ENCODE measurements at regions not wholly inside any gene's neighbourhood (a gene's known extent, or its start where the extent isn't known, plus 50 kb on each side); places are given as distances from the start of the nearest gene placed in this dataset.

DNA sequence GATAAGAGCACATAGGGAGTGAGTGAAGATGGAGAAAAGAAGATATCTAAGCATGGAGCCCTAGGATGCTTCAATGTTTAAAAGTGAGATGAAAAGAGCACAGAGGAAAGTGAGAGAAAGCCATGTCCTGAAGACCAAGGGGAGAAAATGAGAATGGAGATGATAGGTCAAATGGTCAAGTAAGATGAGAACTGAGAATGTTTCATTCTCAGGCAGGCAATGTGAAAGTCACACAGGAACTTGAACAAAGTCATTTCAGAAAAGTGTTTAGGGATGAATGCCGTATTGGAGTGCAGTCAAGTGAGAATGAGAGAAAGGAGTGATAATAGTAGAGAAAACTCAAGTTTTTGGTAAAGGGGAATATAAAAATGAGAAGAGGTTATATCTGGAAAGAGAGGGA is 148.7 kb upstream of the PTCHD1 start:
- Mint-ChIP-seq H3K9me3 (ENCODE audit: low read depth) (no peaks in the 10 kb centered on the region), H3K4me3 (ENCODE audit: low read depth) (no peak overlapping the region), H3K27ac (no peak overlapping the region), H3K27me3 (no peaks in the 10 kb centered on the region), H3K36me3 (ENCODE audit: insufficient read depth) (no peaks in the 10 kb centered on the region), H3K4me1 (ENCODE audit: low read depth) (peaks cover 2% of the 10 kb centered on the region)
- TF ChIP-seq, protein P1, sequence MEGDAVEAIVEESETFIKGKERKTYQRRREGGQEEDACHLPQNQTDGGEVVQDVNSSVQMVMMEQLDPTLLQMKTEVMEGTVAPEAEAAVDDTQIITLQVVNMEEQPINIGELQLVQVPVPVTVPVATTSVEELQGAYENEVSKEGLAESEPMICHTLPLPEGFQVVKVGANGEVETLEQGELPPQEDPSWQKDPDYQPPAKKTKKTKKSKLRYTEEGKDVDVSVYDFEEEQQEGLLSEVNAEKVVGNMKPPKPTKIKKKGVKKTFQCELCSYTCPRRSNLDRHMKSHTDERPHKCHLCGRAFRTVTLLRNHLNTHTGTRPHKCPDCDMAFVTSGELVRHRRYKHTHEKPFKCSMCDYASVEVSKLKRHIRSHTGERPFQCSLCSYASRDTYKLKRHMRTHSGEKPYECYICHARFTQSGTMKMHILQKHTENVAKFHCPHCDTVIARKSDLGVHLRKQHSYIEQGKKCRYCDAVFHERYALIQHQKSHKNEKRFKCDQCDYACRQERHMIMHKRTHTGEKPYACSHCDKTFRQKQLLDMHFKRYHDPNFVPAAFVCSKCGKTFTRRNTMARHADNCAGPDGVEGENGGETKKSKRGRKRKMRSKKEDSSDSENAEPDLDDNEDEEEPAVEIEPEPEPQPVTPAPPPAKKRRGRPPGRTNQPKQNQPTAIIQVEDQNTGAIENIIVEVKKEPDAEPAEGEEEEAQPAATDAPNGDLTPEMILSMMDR (IDR thresholded peaks at IDR 0.05; ENCODE audit: unreplicated experiment): no peak
- DNase-seq (ENCODE audit: low spot score, unreplicated experiment): no peak

DNA sequence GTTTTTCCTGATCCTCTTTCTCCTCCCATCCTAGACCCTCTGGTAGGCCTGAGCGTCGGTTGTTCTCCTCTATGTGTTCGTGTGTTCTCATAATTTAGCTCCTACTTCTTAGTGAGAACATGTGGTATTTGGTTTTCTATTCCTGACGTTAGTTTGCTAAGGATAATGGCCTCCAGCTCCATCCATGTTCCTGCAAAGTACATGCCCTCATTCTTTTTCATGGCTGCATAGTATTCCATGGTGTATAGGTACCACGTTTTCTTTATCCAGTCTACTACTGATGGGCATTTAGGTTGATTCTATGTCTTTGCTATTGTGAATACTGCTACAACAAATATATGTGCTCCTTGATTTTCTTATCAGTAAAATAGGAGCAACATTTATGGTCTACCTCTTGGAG is 146.8 kb upstream of the PTCHD1 start:
- Mint-ChIP-seq H3K36me3 (ENCODE audit: insufficient read depth) (no peaks in the 10 kb centered on the region), H3K27me3 (no peaks in the 10 kb centered on the region), H3K4me3 (ENCODE audit: low read depth) (no peak overlapping the region), H3K4me1 (ENCODE audit: low read depth) (peaks cover 2% of the 10 kb centered on the region), H3K9me3 (ENCODE audit: low read depth) (no peaks in the 10 kb centered on the region), H3K27ac (no peak overlapping the region)
- TF ChIP-seq, protein P1 (IDR thresholded peaks at IDR 0.05; ENCODE audit: unreplicated experiment): no peak
- DNase-seq (ENCODE audit: low spot score, unreplicated experiment): no peak

DNA sequence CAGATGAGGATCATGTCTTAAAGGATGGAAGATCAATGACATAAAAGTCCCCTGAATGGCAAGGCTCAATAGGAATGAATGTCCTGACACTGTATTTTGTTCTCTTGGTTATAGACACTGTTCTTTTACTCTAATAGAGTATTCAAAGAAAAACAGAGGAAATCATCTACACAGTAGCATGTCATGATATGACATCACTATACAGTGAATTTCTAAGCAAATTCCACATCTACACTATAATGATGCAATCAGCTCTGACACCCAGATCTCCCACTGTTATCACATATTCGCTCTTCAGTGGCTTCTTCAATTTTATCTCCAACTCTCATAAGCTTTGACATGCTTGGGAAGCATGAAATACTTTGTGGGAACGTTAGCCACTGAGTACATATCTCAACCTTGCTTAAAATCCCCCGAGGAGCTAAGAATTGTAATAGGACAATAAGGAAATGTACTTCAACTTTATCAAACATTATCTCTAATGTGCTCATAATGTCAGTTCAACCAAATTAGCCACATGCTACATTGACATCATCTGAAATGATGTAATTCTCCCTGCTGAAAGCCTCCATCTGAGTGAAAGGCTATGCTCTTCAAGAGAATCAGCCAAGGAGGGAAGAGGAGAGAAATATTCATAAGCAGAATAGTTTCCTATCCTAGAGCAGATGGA is 139.6 kb upstream of the PTCHD1 start:
- no peak for DNase-seq (ENCODE audit: low spot score, unreplicated experiment)
- TF ChIP-seq, protein P1 (IDR thresholded peaks at IDR 0.05; ENCODE audit: unreplicated experiment): no peak
- no peak overlapping the region for H3K4me3 Mint-ChIP-seq (ENCODE audit: low read depth)
- no peak overlapping the region for H3K27ac Mint-ChIP-seq
- H3K9me3 Mint-ChIP-seq (ENCODE audit: low read depth): no peaks in the 10 kb centered on the region
- no peaks in the 10 kb centered on the region for H3K4me1 Mint-ChIP-seq (ENCODE audit: low read depth)
- H3K27me3 Mint-ChIP-seq: no peaks in the 10 kb centered on the region
- H3K36me3 Mint-ChIP-seq (ENCODE audit: insufficient read depth): no peaks in the 10 kb centered on the region

DNA sequence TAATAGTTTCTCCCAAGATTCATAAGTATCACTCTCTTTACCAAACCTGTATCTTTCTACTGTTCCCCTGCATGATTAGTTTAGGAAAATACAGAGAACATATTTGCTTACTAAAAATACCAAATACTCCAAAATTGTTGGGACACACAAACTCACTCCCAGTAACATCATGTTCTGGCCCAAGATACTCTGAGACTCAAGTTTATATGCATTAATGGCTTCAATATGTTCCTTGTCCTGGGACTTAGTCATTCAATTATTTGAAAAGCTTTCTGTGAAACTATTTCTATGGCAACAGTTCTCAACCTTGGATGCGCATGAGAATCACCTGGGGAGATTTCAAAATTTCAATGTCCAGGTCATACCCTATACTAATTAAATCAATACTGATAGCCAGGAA is 138.9 kb upstream of the PTCHD1 start:
- no peaks in the 10 kb centered on the region for H3K27me3 Mint-ChIP-seq
- H3K27ac Mint-ChIP-seq: no peak overlapping the region
- no peak for DNase-seq (ENCODE audit: low spot score, unreplicated experiment)
- TF ChIP-seq, protein P1 (IDR thresholded peaks at IDR 0.05; ENCODE audit: unreplicated experiment): no peak
- H3K9me3 Mint-ChIP-seq (ENCODE audit: low read depth): no peaks in the 10 kb centered on the region
- no peak overlapping the region for H3K4me3 Mint-ChIP-seq (ENCODE audit: low read depth)
- no peaks in the 10 kb centered on the region for H3K4me1 Mint-ChIP-seq (ENCODE audit: low read depth)
- no peaks in the 10 kb centered on the region for H3K36me3 Mint-ChIP-seq (ENCODE audit: insufficient read depth)

DNA sequence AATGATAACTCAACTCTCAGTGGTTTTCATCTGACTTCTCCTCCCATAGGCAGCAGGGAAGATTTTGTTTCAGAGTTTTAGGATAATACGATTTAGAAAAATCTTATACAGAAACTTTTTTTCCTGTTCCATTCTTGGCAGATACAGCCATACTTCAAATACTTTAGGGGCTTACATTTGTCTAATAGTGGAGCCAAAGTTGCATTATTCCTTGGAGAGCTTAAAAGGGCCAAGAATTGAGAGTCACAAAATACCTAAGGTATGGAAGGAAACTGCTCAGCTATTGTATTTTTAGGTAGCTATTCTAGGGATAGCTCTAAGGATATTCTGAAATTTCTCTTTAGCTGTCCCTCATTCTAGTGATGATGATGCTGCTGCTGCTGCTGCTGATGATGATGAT is 132.9 kb upstream of the PTCHD1 start:
- no peaks in the 10 kb centered on the region for H3K36me3 Mint-ChIP-seq (ENCODE audit: insufficient read depth)
- H3K4me1 Mint-ChIP-seq (ENCODE audit: low read depth): no peaks in the 10 kb centered on the region
- no peak overlapping the region for H3K27ac Mint-ChIP-seq
- TF ChIP-seq, protein P1 (IDR thresholded peaks at IDR 0.05; ENCODE audit: unreplicated experiment): no peak
- H3K27me3 Mint-ChIP-seq: no peaks in the 10 kb centered on the region
- no peak for DNase-seq (ENCODE audit: low spot score, unreplicated experiment)
- H3K9me3 Mint-ChIP-seq (ENCODE audit: low read depth): no peaks in the 10 kb centered on the region
- no peak overlapping the region for H3K4me3 Mint-ChIP-seq (ENCODE audit: low read depth)

All from progenitor cell of endocrine pancreas (in vitro differentiated cells).